ENCODE measurements at regions not wholly inside any gene's neighbourhood (a gene's known extent, or its start where the extent isn't known, plus 50 kb on each side); places are given as distances from the start of the nearest gene placed in this dataset.

DNA sequence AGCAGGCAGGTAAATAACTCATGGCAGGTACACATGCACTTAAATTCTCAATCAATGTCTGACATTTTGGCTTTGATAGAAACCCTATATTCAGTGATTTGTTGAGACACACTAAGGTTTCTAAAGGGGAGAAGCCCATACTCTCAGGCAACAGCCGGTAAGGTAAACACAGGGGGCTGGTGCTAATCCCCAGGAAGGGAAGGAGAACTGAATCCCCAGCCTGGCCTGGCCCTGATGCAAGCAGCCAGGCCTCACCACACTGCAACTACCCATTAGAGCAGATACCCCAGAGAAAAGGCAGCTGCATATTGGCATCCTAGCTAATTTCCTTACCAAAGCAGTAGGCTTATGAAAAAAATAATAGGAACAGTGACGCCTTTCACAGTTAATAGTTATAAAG, 116.5 kb upstream of the LRRC7 start:
- ChIA-PET CTCF (ENCODE audit: partially characterized antibody) (no interaction called here), POLR2A (ENCODE audit: partially characterized antibody) (no interaction called here)
- Histone ChIP-seq H3K27me3 (ENCODE audit: insufficient read depth, low read length) (no peaks in the 10 kb centered on the region), H3K36me3 (ENCODE audit: insufficient read depth, low read length) (no peaks in the 10 kb centered on the region), H3K4me3 (ENCODE audit: low read length in 2 of 2) (no peak overlapping the region), H3K27ac (ENCODE audit: low read depth, low read length) (no peak overlapping the region), H3K4me1 (ENCODE audit: insufficient read depth, low read length) (no peaks in the 10 kb centered on the region), H3K9me3 (ENCODE audit: control insufficient read depth in 1 of 2, low read length in 2 of 2) (no peaks in the 10 kb centered on the region)
- Mint-ChIP-seq H3K36me3 (no peaks in the 10 kb centered on the region), H3K4me3 (no peak overlapping the region), H3K27ac (no peak overlapping the region), H3K9me3 (peaks cover 0 to 32% (median 11%) of the 10 kb centered on the region in 8 donors), H3K4me1 (no peaks in the 10 kb centered on the region), H3K27me3 (no peaks in the 10 kb centered on the region)
- intact Hi-C loops (cut with micrococcal nuclease) = no loop called here
- no peak for DNase-seq

DNA sequence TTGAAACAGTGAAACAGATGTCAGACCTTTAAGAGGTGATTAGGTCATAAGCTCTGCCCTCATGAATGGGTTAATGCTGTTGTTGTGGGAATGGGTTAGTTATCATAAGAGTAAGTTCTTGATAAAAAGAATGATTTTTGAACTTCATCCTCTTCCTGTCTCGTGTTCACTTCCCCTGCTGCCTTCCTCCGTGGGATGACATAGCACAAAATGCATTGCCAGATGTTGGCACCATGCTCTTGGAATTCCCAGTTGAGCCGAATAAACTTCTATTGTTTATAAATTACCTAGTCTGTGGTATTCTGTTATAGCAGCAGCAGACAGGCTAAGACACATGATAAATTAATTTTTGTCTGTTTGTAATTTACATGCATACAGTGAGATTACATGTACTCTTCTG, 112.0 kb upstream of the LRRC7 start:
- Histone ChIP-seq H3K27ac (ENCODE audit: low read depth, low read length) (no peak overlapping the region), H3K27me3 (ENCODE audit: insufficient read depth, low read length) (no peaks in the 10 kb centered on the region), H3K9me3 (ENCODE audit: control insufficient read depth in 1 of 2, low read length in 2 of 2) (no peaks in the 10 kb centered on the region), H3K4me3 (ENCODE audit: low read length in 2 of 2) (no peak overlapping the region), H3K4me1 (ENCODE audit: insufficient read depth, low read length) (no peaks in the 10 kb centered on the region), H3K36me3 (ENCODE audit: insufficient read depth, low read length) (no peaks in the 10 kb centered on the region)
- CTCF ChIA-PET (ENCODE audit: partially characterized antibody) = no interaction called here
- intact Hi-C loops (cut with micrococcal nuclease) = no loop called here
- no peak overlapping the region for H3K4me3 Mint-ChIP-seq
- no peak overlapping the region for H3K27ac Mint-ChIP-seq
- POLR2A ChIA-PET (ENCODE audit: partially characterized antibody) = no interaction called here
- H3K36me3 Mint-ChIP-seq = no peaks in the 10 kb centered on the region
- DNase-seq = no peak
- no peaks in the 10 kb centered on the region for H3K27me3 Mint-ChIP-seq
- H3K9me3 Mint-ChIP-seq = peaks cover 0 to 30% (median 13%) of the 10 kb centered on the region in 8 donors
- H3K4me1 Mint-ChIP-seq = no peaks in the 10 kb centered on the region

- no peaks in the 10 kb centered on the region for H3K4me1 Mint-ChIP-seq
- H3K9me3 Mint-ChIP-seq = peaks cover 0 to 24% (median 14%) of the 10 kb centered on the region in 8 donors
- Histone ChIP-seq H3K4me1 (ENCODE audit: insufficient read depth, low read length) (no peaks in the 10 kb centered on the region), H3K9me3 (ENCODE audit: control insufficient read depth in 1 of 2, low read length in 2 of 2) (peaks cover 0 to 4% of the 10 kb centered on the region in 2 donors), H3K4me3 (ENCODE audit: low read length in 2 of 2) (no peak overlapping the region), H3K36me3 (ENCODE audit: insufficient read depth, low read length) (no peaks in the 10 kb centered on the region), H3K27me3 (ENCODE audit: insufficient read depth, low read length) (no peaks in the 10 kb centered on the region), H3K27ac (ENCODE audit: low read depth, low read length) (no peak overlapping the region)
- no peak overlapping the region for H3K27ac Mint-ChIP-seq
- H3K27me3 Mint-ChIP-seq = no peaks in the 10 kb centered on the region
- no peak overlapping the region for H3K4me3 Mint-ChIP-seq
- POLR2A ChIA-PET (ENCODE audit: partially characterized antibody) = no interaction called here
- intact Hi-C loops (cut with micrococcal nuclease) = no loop called here
- no peak for DNase-seq
- CTCF ChIA-PET (ENCODE audit: partially characterized antibody) = no interaction called here
- peaks cover 0 to 2% of the 10 kb centered on the region in 2 donors for H3K36me3 Mint-ChIP-seq
Observed at GRCh38 chr1:69459244-69459643, 108.5 kb upstream of the LRRC7 start.

- ChIA-PET POLR2A (ENCODE audit: partially characterized antibody) (no interaction called here), CTCF (ENCODE audit: partially characterized antibody) (no interaction called here)
- no peak for DNase-seq
- H3K4me3 ChIP-seq (ENCODE audit: low read length in 2 of 2) = no peak overlapping the region
- H3K4me1 ChIP-seq (ENCODE audit: insufficient read depth, low read length) = no peaks in the 10 kb centered on the region
- no peak overlapping the region for H3K27ac Mint-ChIP-seq
- no peak overlapping the region for H3K4me3 Mint-ChIP-seq
- H3K27me3 ChIP-seq (ENCODE audit: insufficient read depth, low read length) = no peaks in the 10 kb centered on the region
- H3K9me3 ChIP-seq (ENCODE audit: control insufficient read depth in 1 of 2, low read length in 2 of 2) = no peaks in the 10 kb centered on the region
- H3K36me3 Mint-ChIP-seq = no peaks in the 10 kb centered on the region
- intact Hi-C loops (cut with micrococcal nuclease) = no loop called here
- H3K27me3 Mint-ChIP-seq = no peaks in the 10 kb centered on the region
- H3K27ac ChIP-seq (ENCODE audit: low read depth, low read length) = no peak overlapping the region
- peaks cover 0 to 15% (median 8%) of the 10 kb centered on the region in 8 donors for H3K9me3 Mint-ChIP-seq
- H3K36me3 ChIP-seq (ENCODE audit: insufficient read depth, low read length) = no peaks in the 10 kb centered on the region
- no peaks in the 10 kb centered on the region for H3K4me1 Mint-ChIP-seq
Observed at GRCh38 chr1:69475021-69475420, 92.7 kb upstream of the LRRC7 start.

DNA sequence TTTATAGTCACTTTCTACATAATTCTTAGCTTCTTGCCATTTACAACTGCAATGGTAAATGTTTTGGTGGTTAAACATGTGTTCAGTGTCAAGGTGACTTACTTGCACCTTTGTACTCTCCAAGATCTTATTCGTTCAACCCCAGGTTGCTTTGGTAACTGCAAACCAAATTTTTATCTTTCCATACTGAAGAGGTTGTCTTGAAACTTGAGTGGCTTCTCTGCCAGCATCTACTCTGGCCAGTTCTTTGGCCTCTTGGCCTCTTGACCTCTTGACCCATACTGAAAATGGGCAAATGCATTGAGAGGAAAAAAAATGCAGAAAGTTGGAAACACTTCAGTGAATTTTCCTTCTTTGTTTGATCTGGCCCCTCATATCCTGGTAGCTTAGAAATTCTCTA, 88.0 kb upstream of the LRRC7 start:
- no peak overlapping the region for H3K27ac Mint-ChIP-seq
- H3K4me1 Mint-ChIP-seq = no peaks in the 10 kb centered on the region
- no peaks in the 10 kb centered on the region for H3K36me3 ChIP-seq (ENCODE audit: insufficient read depth, low read length)
- intact Hi-C loops (cut with micrococcal nuclease) = no loop called here
- no peaks in the 10 kb centered on the region for H3K9me3 ChIP-seq (ENCODE audit: control insufficient read depth in 1 of 2, low read length in 2 of 2)
- H3K27me3 Mint-ChIP-seq = no peaks in the 10 kb centered on the region
- no peaks in the 10 kb centered on the region for H3K4me1 ChIP-seq (ENCODE audit: insufficient read depth, low read length)
- H3K27me3 ChIP-seq (ENCODE audit: insufficient read depth, low read length) = no peaks in the 10 kb centered on the region
- no peaks in the 10 kb centered on the region for H3K36me3 Mint-ChIP-seq
- ChIA-PET CTCF (ENCODE audit: partially characterized antibody) (no interaction called here), POLR2A (ENCODE audit: partially characterized antibody) (interaction anchor here (0.6 kb wide), 1 partner anchor 514 kb away, joined by 3 read pairs; no protein-coding TSS in a partner anchor)
- no peak for DNase-seq
- no peak overlapping the region for H3K4me3 ChIP-seq (ENCODE audit: low read length in 2 of 2)
- H3K27ac ChIP-seq (ENCODE audit: low read depth, low read length) = no peak overlapping the region
- H3K4me3 Mint-ChIP-seq = no peak overlapping the region
- peaks cover 0 to 13% (median 5%) of the 10 kb centered on the region in 8 donors for H3K9me3 Mint-ChIP-seq

GRCh38 chr1:69483246-69483645, 84.5 kb upstream of the LRRC7 start:
- Mint-ChIP-seq H3K36me3 (no peaks in the 10 kb centered on the region), H3K4me1 (no peaks in the 10 kb centered on the region), H3K27ac (no peak overlapping the region), H3K9me3 (peaks cover 0 to 11% (median 9%) of the 10 kb centered on the region in 8 donors), H3K27me3 (no peaks in the 10 kb centered on the region), H3K4me3 (no peak overlapping the region)
- Histone ChIP-seq H3K27ac (ENCODE audit: low read depth, low read length) (no peak overlapping the region), H3K9me3 (ENCODE audit: control insufficient read depth in 1 of 2, low read length in 2 of 2) (no peaks in the 10 kb centered on the region), H3K4me3 (ENCODE audit: low read length in 2 of 2) (no peak overlapping the region), H3K4me1 (ENCODE audit: insufficient read depth, low read length) (no peaks in the 10 kb centered on the region), H3K36me3 (ENCODE audit: insufficient read depth, low read length) (no peaks in the 10 kb centered on the region), H3K27me3 (ENCODE audit: insufficient read depth, low read length) (no peaks in the 10 kb centered on the region)
- ChIA-PET CTCF (ENCODE audit: partially characterized antibody) (no interaction called here), POLR2A (ENCODE audit: partially characterized antibody) (no interaction called here)
- intact Hi-C loops (cut with micrococcal nuclease) = no loop called here
- DNase-seq = no peak

DNA sequence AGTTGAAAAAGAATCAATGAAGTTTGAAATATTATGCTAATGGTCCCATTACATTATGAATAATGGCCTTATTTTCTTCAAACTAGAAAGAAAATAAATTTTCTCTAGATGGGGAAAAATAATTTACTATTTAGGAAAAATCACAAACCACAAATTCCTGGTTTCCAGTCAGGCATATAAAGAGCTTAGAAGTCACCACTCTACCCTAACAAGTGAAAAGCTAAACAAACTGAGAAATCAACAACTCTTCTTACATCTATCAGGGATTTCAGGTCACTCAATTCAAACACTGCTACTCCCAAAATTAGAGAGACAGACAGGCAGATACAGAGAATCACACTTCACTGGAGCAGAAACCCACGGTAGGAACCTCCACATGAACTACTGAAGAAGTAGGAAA, 82.1 kb upstream of the LRRC7 start:
- H3K9me3 Mint-ChIP-seq = peaks cover 0 to 21% (median 8%) of the 10 kb centered on the region in 8 donors
- CTCF ChIA-PET (ENCODE audit: partially characterized antibody) = no interaction called here
- DNase-seq = no peak

GRCh38 chr1:69491416-69491815, 76.3 kb upstream of the LRRC7 start:
- ChIA-PET CTCF (ENCODE audit: partially characterized antibody) (no interaction called here), POLR2A (ENCODE audit: partially characterized antibody) (no interaction called here)
- Histone ChIP-seq H3K36me3 (ENCODE audit: insufficient read depth, low read length) (no peaks in the 10 kb centered on the region), H3K4me3 (ENCODE audit: low read length in 2 of 2) (no peak overlapping the region), H3K27ac (ENCODE audit: low read depth, low read length) (no peak overlapping the region), H3K27me3 (ENCODE audit: insufficient read depth, low read length) (no peaks in the 10 kb centered on the region), H3K9me3 (ENCODE audit: control insufficient read depth in 1 of 2, low read length in 2 of 2) (no peaks in the 10 kb centered on the region), H3K4me1 (ENCODE audit: insufficient read depth, low read length) (no peaks in the 10 kb centered on the region)
- no peak overlapping the region for H3K4me3 Mint-ChIP-seq
- no peaks in the 10 kb centered on the region for H3K27me3 Mint-ChIP-seq
- H3K9me3 Mint-ChIP-seq = peaks cover 1 to 17% (median 9%) of the 10 kb centered on the region in 8 donors
- no peak overlapping the region for H3K27ac Mint-ChIP-seq
- intact Hi-C loops (cut with micrococcal nuclease) = no loop called here
- H3K4me1 Mint-ChIP-seq = no peaks in the 10 kb centered on the region
- DNase-seq = no peak
- H3K36me3 Mint-ChIP-seq = no peaks in the 10 kb centered on the region

More for the DNA sequence above, 82.1 kb upstream of the LRRC7 start:
- POLR2A ChIA-PET (ENCODE audit: partially characterized antibody) = no interaction called here
- H3K4me1 Mint-ChIP-seq = no peaks in the 10 kb centered on the region
- no peak overlapping the region for H3K4me3 Mint-ChIP-seq
- no peaks in the 10 kb centered on the region for H3K27me3 ChIP-seq (ENCODE audit: insufficient read depth, low read length)
- H3K4me1 ChIP-seq (ENCODE audit: insufficient read depth, low read length) = no peaks in the 10 kb centered on the region
- H3K9me3 ChIP-seq (ENCODE audit: control insufficient read depth in 1 of 2, low read length in 2 of 2) = no peaks in the 10 kb centered on the region
- intact Hi-C loops (cut with micrococcal nuclease) = no loop called here
- no peak overlapping the region for H3K27ac Mint-ChIP-seq
- no peak overlapping the region for H3K27ac ChIP-seq (ENCODE audit: low read depth, low read length)
- H3K27me3 Mint-ChIP-seq = no peaks in the 10 kb centered on the region
- H3K4me3 ChIP-seq (ENCODE audit: low read length in 2 of 2) = no peak overlapping the region
- no peaks in the 10 kb centered on the region for H3K36me3 Mint-ChIP-seq
- no peaks in the 10 kb centered on the region for H3K36me3 ChIP-seq (ENCODE audit: insufficient read depth, low read length)

Data from CD4-positive, alpha-beta memory T cell (primary cell).